ENCODE measurements at regions not wholly inside any gene's neighbourhood (a gene's known extent, or its start where the extent isn't known, plus 50 kb on each side); places are given as distances from the start of the nearest gene placed in this dataset.

GRCh38 chr22:35475545-35475944, 65.1 kb upstream of the RASD2 start:
- CTCF ChIA-PET = no interaction called here
- POLR2A ChIA-PET (ENCODE audit: unreplicated experiment) = no interaction called here
- intact Hi-C loops (cut with micrococcal nuclease) = no loop called here

More at GRCh38 chr22:35475545-35475944, 65.1 kb upstream of the RASD2 start:
- Histone ChIP-seq H2BK5ac (ENCODE audit: low read depth, low read length, poor library complexity, severe bottlenecking) (no peak overlapping the region), H3K14ac (replicated peaks; ENCODE audit: low read depth, low read length) (no peak overlapping the region), H3K4me3 (ENCODE audit: insufficient read depth, low read depth, low read length) (no peak overlapping the region), H3K9me1 (ENCODE audit: insufficient read depth, low read length) (peaks cover 7% of the 10 kb centered on the region; the same call in 1 of the 2 replicates), H3K9ac (ENCODE audit: low read depth, low read length) (no peak overlapping the region), H3K4me1 (ENCODE audit: control insufficient read depth, insufficient read depth, low read length) (peaks cover 12% of the 10 kb centered on the region), H2BK120ac (ENCODE audit: low read depth, low read length) (no peak overlapping the region), H3K56ac (ENCODE audit: extremely low read depth, insufficient read depth, low read length) (no peak overlapping the region), H3K4me2 (ENCODE audit: low read depth, low read length) (no peak overlapping the region), H3K27me3 (ENCODE audit: control insufficient read depth, insufficient read depth, low read length) (no peaks in the 10 kb centered on the region), H2AFZ (replicated peaks; ENCODE audit: low read length, poor library complexity) (no peak overlapping the region), H3K36me3 (ENCODE audit: control insufficient read depth, insufficient read depth, low read length) (no peaks in the 10 kb centered on the region), H3K4ac (ENCODE audit: low read depth, low read length) (no peak overlapping the region), H3K9me3 (ENCODE audit: control insufficient read depth, insufficient read depth, low read length) (no peaks in the 10 kb centered on the region), H3K23ac (ENCODE audit: low read depth, low read length) (no peak overlapping the region), H4K5ac (ENCODE audit: low read depth, low read length) (no peak overlapping the region), H2BK20ac (ENCODE audit: low read depth, low read length) (no peak overlapping the region), H2AK5ac (ENCODE audit: low read depth, low read length) (0 out of 2 replicates have a peak overlapping the region, but pooled peaks have one; percentile 13), H4K20me1 (ENCODE audit: insufficient read depth, low read length) (no peaks in the 10 kb centered on the region), H4K91ac (ENCODE audit: insufficient read depth, low read depth, low read length) (no peak overlapping the region), H2BK15ac (ENCODE audit: low read depth, low read length) (no peak overlapping the region), H2AK9ac (replicated peaks; ENCODE audit: low read depth, low read length, poor library complexity) (no peak overlapping the region), H3K27ac (ENCODE audit: insufficient read depth, low read length) (no peak overlapping the region), H3K18ac (ENCODE audit: low read depth, low read length) (no peak overlapping the region), H4K8ac (ENCODE audit: low read depth in 2 of 2, low read length in 2 of 2) (no peak overlapping the region), H3K79me1 (ENCODE audit: low read depth in 1 of 2, low read length in 2 of 2) (no peaks in the 10 kb centered on the region)
- no peak for DNase-seq
- no peak for ATAC-seq (ENCODE audit: low read depth)
- WGBS, 2 experiments (ENCODE audit: extremely low coverage in 2 of 2, insufficient read length in 1 of 2) = 38% methylated on average over 4 of the region's 10 CpGs; no CpG with 5 or more reads in 1 of the 2 experiments
- in situ Hi-C loops (cut with MboI; ENCODE audit: low sequenced_read_pairs) = no loop called here
- BruUV-seq (replicated peaks) = no TSS peak
- TF ChIP-seq RCOR1 (IDR thresholded peaks at IDR 0.05; ENCODE audit: insufficient replicate concordance, low read length) (no peak), MAZ (IDR thresholded peaks at IDR 0.05; ENCODE audit: borderline replicate concordance, low read depth, low read length) (no peak), SMC3 (IDR thresholded peaks at IDR 0.05; ENCODE audit: low read depth, low read length) (no peak), MAFK (IDR thresholded peaks at IDR 0.05; ENCODE audit: low read depth, low read length) (no peak)
- TF ChIP-seq, protein P1, sequence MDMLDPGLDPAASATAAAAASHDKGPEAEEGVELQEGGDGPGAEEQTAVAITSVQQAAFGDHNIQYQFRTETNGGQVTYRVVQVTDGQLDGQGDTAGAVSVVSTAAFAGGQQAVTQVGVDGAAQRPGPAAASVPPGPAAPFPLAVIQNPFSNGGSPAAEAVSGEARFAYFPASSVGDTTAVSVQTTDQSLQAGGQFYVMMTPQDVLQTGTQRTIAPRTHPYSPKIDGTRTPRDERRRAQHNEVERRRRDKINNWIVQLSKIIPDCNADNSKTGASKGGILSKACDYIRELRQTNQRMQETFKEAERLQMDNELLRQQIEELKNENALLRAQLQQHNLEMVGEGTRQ (IDR thresholded peaks at IDR 0.05; ENCODE audit: low read depth, low read length) = no peak
- dilution Hi-C loops (cut with HindIII; ENCODE audit: low sequenced_read_pairs, unreplicated experiment) = no loop called here

Data from IMR-90 (cell line).